H9 (cell line): ENCODE measurements at regions not wholly inside any gene's neighbourhood (a gene's known extent, or its start where the extent isn't known, plus 50 kb on each side); places are given as distances from the start of the nearest gene placed in this dataset.

Experiments
- DNase-seq: peaks from one replicate; pipeline ENCODE4 v3.0.0-alpha.2; 2017
- H2AFZ ChIP-seq: one replicate; pipeline ENCODE4 v1.6.1; 2013; ENCODE audit warnings: mild to moderate bottlenecking, low read length, control low read depth, moderate library complexity
- H2AK5ac ChIP-seq: 2 replicates; pipeline ENCODE4 v1.6.1; 2013; ENCODE audit warnings: low read length, control low read depth, mixed read lengths; ENCODE audit not compliant: insufficient read length
- H2BK120ac ChIP-seq: one replicate; pipeline ENCODE4 v1.6.1; 2013; ENCODE audit warnings: low read depth, mild to moderate bottlenecking, low read length, control low read depth, inconsistent platforms; ENCODE audit not compliant: poor library complexity, severe bottlenecking
- H2BK12ac ChIP-seq: 2 replicates; pipeline ENCODE4 v1.6.1; 2013; ENCODE audit warnings: low read length, control low read depth, mixed read lengths, low read depth; ENCODE audit not compliant: insufficient read length
- H2BK15ac ChIP-seq: 2 replicates; pipeline ENCODE4 v1.6.1; 2013; ENCODE audit warnings: low read depth, low read length, control low read depth
- H2BK20ac ChIP-seq: one replicate; pipeline ENCODE4 v1.6.1; 2013; ENCODE audit warnings: low read depth, mild to moderate bottlenecking, low read length, control low read depth, inconsistent platforms; ENCODE audit not compliant: poor library complexity, severe bottlenecking
- H2BK5ac ChIP-seq: 2 replicates; pipeline ENCODE4 v1.6.1; 2013; ENCODE audit warnings: low read length, control low read depth, mixed read lengths; ENCODE audit not compliant: insufficient read length
- H3K14ac ChIP-seq: 2 replicates; pipeline ENCODE4 v1.6.1; 2013; ENCODE audit warnings: low read length, control low read depth; ENCODE audit not compliant: insufficient read depth
- H3K18ac ChIP-seq: 2 replicates; pipeline ENCODE4 v1.6.1; 2013; ENCODE audit warnings: low read depth, mild to moderate bottlenecking, mixed read lengths, low read length, control low read depth; ENCODE audit not compliant: insufficient read length
- H3K23ac ChIP-seq: 2 replicates; pipeline ENCODE4 v1.6.1; 2013; ENCODE audit warnings: low read length, control low read depth, mixed read lengths, low read depth; ENCODE audit not compliant: insufficient read length
- H3K23me2 ChIP-seq: 2 replicates; pipeline ENCODE4 v1.6.1; 2013; ENCODE audit warnings: low read depth, mild to moderate bottlenecking, mixed read lengths, low read length, control low read depth; ENCODE audit not compliant: insufficient read length, poor library complexity, severe bottlenecking
- H3K27ac ChIP-seq: 2 replicates; pipeline ENCODE4 v1.5.1; 2013; ENCODE audit warnings: low read length, control low read depth, mixed read lengths, low read depth; ENCODE audit not compliant: insufficient read length
- H3K27me3 ChIP-seq: 2 replicates; pipeline ENCODE4 v1.6.1; 2013; ENCODE audit warnings: low read length, control low read depth, inconsistent platforms; ENCODE audit not compliant: insufficient read depth
- H3K4ac ChIP-seq: 2 replicates; pipeline ENCODE4 v1.6.1; 2013; ENCODE audit warnings: low read depth, mild to moderate bottlenecking, control low read depth, inconsistent platforms, low read length, moderate library complexity
- H3K4me1 ChIP-seq: 2 replicates; pipeline ENCODE4 v1.6.1; 2013; ENCODE audit warnings: low read length, control low read depth, inconsistent platforms; ENCODE audit not compliant: insufficient read depth
- H3K4me2 ChIP-seq: 2 replicates; pipeline ENCODE4 v1.6.1; 2013; ENCODE audit warnings: low read length, control low read depth, mixed read lengths; ENCODE audit not compliant: insufficient read length, insufficient read depth
- H3K56ac ChIP-seq: 2 replicates; pipeline ENCODE4 v1.6.1; 2013; ENCODE audit warnings: low read depth, mild to moderate bottlenecking, mixed read lengths, low read length, control low read depth; ENCODE audit not compliant: insufficient read length
- H3K79me1 ChIP-seq: 2 replicates; pipeline ENCODE4 v1.6.1; 2013; ENCODE audit warnings: low read depth, mild to moderate bottlenecking, moderate library complexity, low read length, control low read depth, inconsistent platforms; ENCODE audit not compliant: insufficient read depth, poor library complexity, severe bottlenecking
- H3K79me2 ChIP-seq: 2 replicates; pipeline ENCODE4 v1.6.1; 2013; ENCODE audit warnings: low read length, control low read depth, inconsistent platforms; ENCODE audit not compliant: insufficient read depth
- H3K9ac ChIP-seq: 2 replicates; pipeline ENCODE4 v1.6.1; 2013; ENCODE audit warnings: low read length, control low read depth, mixed read lengths; ENCODE audit not compliant: insufficient read length; ENCODE audit errors: extremely low read depth
- H3K9me3 ChIP-seq: one replicate; pipeline ENCODE4 v1.6.1; 2013; ENCODE audit warnings: low read depth, low read length, inconsistent platforms; ENCODE audit not compliant: control insufficient read depth
- H3T11ph ChIP-seq: one replicate; pipeline ENCODE4 v1.6.1; 2013; ENCODE audit warnings: mild to moderate bottlenecking, low read length, control low read depth, inconsistent platforms
- H4K20me1 ChIP-seq: one replicate; pipeline ENCODE4 v1.6.1; 2013; ENCODE audit not compliant: control insufficient read depth, insufficient read length, insufficient read depth
- H4K5ac ChIP-seq: 2 replicates; pipeline ENCODE4 v1.6.1; 2013; ENCODE audit warnings: low read depth, mild to moderate bottlenecking, mixed read lengths, low read length, control low read depth; ENCODE audit not compliant: insufficient read length
- H4K8ac ChIP-seq: replicated peaks from 2 replicates; pipeline ENCODE4 v1.6.1; 2013; ENCODE audit warnings: low read length, control low read depth, mixed read lengths, low read depth; ENCODE audit not compliant: insufficient read length
- H4K91ac ChIP-seq: 2 replicates; pipeline ENCODE4 v1.6.1; 2013; ENCODE audit warnings: low read depth, mild to moderate bottlenecking, moderate library complexity, mixed read lengths, low read length, control low read depth; ENCODE audit not compliant: insufficient read length
- H3K27ac Mint-ChIP-seq, 3 experiments: 2 replicates in 2 of 3; 3 replicates in 1 of 3; pipeline ENCODE4 v1.8.0; 2020 to 2021; ENCODE audit warnings: mixed read lengths in 3 of 3, mild to moderate bottlenecking in 1 of 3, moderate library complexity in 1 of 3
- H3K27me3 Mint-ChIP-seq: 2 replicates; pipeline ENCODE4 v1.8.0; 2021; ENCODE audit warnings: low read depth, mild to moderate bottlenecking, moderate library complexity, mixed read lengths
- H3K36me3 Mint-ChIP-seq, 3 experiments: 2 replicates in 2 of 3; 3 replicates in 1 of 3; pipeline ENCODE4 v1.8.0; 2020 to 2021; ENCODE audit warnings: low read depth in 3 of 3, mixed read lengths in 3 of 3; ENCODE audit not compliant: insufficient read depth in 1 of 3
- H3K4me1 Mint-ChIP-seq, 2 experiments: 2 replicates each; pipeline ENCODE4 v1.8.0; 2020; ENCODE audit warnings: mixed read lengths in 2 of 2
- H3K4me3 Mint-ChIP-seq, 2 experiments: 2 replicates in 1 of 2; 3 replicates in 1 of 2; pipeline ENCODE4 v1.8.0; 2020 to 2021; ENCODE audit warnings: mild to moderate bottlenecking in 2 of 2, mixed read lengths in 2 of 2, moderate library complexity in 1 of 2
- H3K9me3 Mint-ChIP-seq, 2 experiments: 2 replicates in 1 of 2; 3 replicates in 1 of 2; pipeline ENCODE4 v1.8.0; 2020; ENCODE audit warnings: mild to moderate bottlenecking in 2 of 2, mixed read lengths in 2 of 2, moderate library complexity in 1 of 2
- CTCF ChIP-seq: fragments of 200-600 bp; sonication (generic); conservative IDR thresholded peaks from 3 replicates; pipeline ENCODE4 v1.8.0; 2021; ENCODE audit warnings: antibody characterized with exemption, mild to moderate bottlenecking
- WGBS: extraction: QIAGEN DNeasy Blood & Tissue Kit; methylation state at CpG from one replicate; pipeline ENCODE4 v1.1.7; 2013; ENCODE audit warnings: missing lambda C conversion rate, low lambda C conversion rate, mixed read lengths; ENCODE audit not compliant: insufficient read length; ENCODE audit errors: extremely low coverage; 5-methylcytosine and 5-hydroxymethylcytosine counted together

- H3K79me2 ChIP-seq, result no peaks in the 10 kb centered on the region
These were observed 352.8 kb upstream of the EPHA5 start for GRCh38 chr4:66023061-66023460.

More at GRCh38 chr4:66023061-66023460, 352.8 kb upstream of the EPHA5 start:
- Histone ChIP-seq H2BK12ac (no peak overlapping the region), H4K20me1 (no peaks in the 10 kb centered on the region), H2BK120ac (no peak overlapping the region), H2BK5ac (no peak overlapping the region), H3K79me1 (no peaks in the 10 kb centered on the region), H4K5ac (no peak overlapping the region), H3K14ac (no peak overlapping the region), H2AFZ (no peak overlapping the region), H3K23ac (no peak overlapping the region), H3T11ph (no peak overlapping the region), H3K56ac (no peak overlapping the region), H3K9ac (no peak overlapping the region), H3K4me2 (no peak overlapping the region), H2AK5ac (no peak overlapping the region), H2BK20ac (no peak overlapping the region), H3K4ac (no peak overlapping the region), H3K4me1 (no peaks in the 10 kb centered on the region), H3K18ac (no peak overlapping the region), H4K91ac (no peak overlapping the region), H2BK15ac (no peak overlapping the region), H3K9me3 (no peaks in the 10 kb centered on the region), H3K23me2 (no peaks in the 10 kb centered on the region), H3K27ac (no peak overlapping the region), H4K8ac (no peak overlapping the region), H3K27me3 (no peaks in the 10 kb centered on the region)
- DNase-seq, result no peak
- H3K36me3 Mint-ChIP-seq, result peaks cover 0 to 30% (median 6%) of the 10 kb centered on the region in 3 experiments; a peak in 4 of 7 replicates
- H3K27me3 Mint-ChIP-seq, result no peaks in the 10 kb centered on the region
- peaks cover 6 to 8% of the 10 kb centered on the region in 2 experiments for H3K4me1 Mint-ChIP-seq
- no peak overlapping the region for H3K4me3 Mint-ChIP-seq
- WGBS, result no CpG with 5 or more reads among the region's 1 CpG
- peaks cover 13 to 21% of the 10 kb centered on the region in 2 experiments for H3K9me3 Mint-ChIP-seq
- TF ChIP-seq CTCF, result no peak
- no peak overlapping the region for H3K27ac Mint-ChIP-seq
